ENCODE measurements at regions not wholly inside any gene's neighbourhood (a gene's known extent, or its start where the extent isn't known, plus 50 kb on each side); places are given as distances from the start of the nearest gene placed in this dataset.

DNA sequence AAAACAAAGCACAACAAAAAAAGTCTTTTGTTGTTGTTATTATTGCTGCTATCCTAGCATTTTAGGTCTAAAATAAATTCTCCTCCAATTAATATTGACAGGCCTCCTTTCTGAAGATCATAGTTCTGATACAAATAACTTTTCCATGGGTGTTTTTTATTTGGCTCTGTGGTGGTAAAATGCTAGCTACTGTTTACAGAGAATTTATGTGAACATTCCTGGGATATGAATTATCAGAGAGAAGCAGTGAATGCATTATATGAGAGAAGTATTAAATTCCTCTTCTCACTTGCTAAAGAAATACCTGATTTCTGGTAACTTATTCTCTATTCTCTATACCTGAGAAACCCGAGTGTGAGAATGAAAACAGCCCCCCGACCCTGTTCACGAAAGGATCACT lies 57.5 kb upstream of the TMCO5A start:
- no peak for DNase-seq (ENCODE audit: low read depth)

DNA sequence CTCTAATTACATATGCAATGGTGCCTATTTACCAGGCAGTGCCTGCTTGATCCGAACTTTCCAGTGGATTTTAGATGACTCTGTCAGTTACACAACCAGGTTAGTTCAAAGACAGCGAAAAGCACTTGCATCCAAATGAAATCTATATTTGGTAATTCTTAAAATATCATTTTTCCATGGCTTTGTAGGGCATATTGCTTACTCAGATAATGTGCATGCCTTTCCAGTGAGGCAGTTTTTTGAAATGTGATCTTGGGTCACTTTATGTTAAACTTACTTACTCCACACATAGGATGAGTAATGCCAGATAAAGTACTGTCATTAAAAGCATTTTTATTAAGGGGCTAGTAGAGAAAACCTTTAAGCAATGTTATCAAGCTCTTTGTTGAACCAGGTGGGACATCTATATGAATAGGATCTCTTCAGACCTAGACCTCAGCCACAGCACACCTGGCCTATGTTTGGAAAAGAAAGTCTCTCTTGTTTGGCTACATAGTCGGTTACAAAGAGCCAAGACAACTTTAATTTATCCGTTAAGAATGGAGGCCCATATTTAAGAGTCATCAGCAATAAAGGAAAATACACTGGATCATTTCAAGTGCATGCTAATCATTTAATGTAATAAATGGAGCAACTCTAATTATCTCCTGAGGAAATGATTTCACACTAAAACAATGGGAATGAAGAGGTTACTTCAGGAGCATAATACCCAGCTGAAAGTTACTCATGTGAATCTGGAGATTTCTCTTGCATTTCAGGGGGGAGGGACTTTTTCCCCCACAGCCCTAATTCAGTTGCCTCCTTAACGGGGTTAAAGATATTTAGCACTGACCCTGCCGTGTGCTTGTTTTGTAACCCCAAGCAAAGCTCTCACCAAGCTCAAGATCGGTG lies 56.3 kb upstream of the TMCO5A start:
- DNase-seq (ENCODE audit: low read depth): peak; percentile 74

DNA sequence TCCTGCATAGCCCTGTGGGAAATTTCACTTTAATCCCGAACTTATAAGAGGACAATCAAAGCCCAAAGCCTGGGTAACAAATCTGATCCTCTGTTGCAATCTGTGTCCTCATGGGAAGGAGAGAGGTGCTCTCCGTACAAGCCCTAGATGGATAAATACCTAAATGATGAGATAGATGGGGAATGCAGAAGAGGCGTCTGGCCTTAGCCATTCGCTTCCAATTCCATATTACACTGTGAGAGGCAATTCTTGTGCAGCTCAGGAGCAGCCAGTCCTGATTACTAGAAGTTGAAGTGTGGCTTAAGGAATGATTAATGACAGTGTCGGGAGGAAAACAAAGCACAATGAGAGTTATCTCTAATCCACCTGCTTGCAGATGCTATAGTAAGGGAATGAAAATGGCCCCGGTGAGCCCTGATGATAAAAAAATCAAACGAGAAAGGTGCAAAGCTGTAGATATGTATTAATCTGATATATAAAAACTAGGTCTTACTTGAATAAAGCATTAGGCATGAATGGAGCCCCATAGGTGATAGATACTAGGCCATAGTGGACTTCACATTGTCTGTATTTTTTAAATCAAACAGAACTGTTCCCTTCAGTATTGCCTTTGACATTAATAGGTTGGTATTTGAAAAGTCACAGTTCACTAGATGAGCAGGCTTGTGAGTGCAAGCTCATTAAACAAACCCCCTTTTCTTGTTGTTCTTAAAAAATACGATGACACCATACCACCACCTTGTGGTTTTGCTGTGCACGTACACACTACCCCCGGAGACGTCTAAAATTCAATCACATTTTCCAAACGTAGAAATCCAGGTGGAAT lies 54.2 kb upstream of the TMCO5A start:
- DNase-seq (ENCODE audit: low read depth): peak; percentile 53

DNA sequence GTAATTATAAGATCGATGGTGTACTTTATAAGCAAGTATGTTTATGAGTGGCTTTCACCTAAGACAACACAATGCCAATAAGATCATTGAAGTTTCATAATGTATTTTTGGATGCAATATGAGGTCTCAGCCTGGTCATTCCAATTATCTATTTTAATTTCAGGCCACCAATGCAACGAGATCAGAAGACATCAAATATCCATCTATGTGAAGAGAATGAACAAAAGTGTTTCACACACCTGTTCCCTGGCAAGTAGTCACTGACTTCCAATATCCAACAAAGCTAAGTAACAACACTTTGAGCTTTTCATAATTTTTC lies 53.6 kb upstream of the TMCO5A start:
- DNase-seq (ENCODE audit: low read depth): no peak

DNA sequence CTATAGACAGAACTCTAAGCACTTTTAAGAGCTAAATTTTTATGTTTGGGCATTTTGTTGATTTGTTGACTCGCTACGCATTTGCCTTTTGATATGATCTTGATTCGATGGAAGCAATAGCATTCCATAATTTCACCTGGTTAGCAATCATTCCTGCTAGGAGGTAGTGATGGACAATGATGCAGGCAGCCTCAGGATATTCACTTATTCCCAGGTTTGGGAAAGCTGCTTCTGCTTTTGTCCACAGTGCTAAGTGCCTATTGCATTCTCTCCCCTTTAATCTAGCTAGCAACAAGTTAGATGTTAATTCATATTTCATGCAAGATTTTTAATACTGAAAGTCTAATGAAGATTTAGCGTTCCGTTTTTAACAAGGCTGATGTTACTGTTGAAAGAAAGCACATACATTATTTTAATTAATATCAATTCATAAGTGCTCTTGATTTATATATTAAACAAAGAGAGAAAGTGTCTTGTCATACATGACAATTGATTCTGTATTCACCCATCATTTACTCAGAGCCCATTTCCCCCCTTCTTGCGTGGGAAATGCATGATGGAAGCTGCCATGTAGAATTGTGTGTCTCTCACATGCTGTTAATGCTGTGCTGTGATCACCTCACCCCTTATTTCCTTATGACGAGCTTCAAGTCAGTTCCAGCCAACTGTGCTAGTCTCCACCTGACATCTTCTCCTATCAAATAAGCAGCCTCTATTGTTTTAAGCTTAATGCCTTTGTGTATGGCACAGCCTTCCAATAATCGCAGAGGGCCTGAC lies 53.0 kb upstream of the TMCO5A start:
- no peak for DNase-seq (ENCODE audit: low read depth)

DNA sequence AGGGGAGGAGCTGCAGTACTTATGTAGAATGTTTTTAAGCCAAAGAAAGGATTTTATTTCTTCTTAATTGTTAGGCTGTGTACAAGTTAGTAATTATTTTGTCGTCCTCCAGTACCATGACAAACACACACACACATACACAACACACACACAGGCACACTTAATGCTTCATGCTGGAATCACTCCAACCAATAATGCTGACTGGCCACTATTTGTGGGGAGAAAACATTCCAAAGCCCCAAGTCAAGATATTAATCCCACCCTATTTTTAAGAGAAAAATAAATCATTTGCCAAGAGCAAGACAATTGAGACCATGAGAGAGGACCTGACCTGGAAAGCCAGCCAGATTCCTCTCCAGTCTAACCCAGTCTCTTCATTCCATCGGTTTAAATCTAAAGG lies 51.8 kb upstream of the TMCO5A start:
- DNase-seq (ENCODE audit: low read depth): no peak
